ENCODE measurements at regions not wholly inside any gene's neighbourhood (a gene's known extent, or its start where the extent isn't known, plus 50 kb on each side); places are given as distances from the start of the nearest gene placed in this dataset.
"Not testable (repeated sequence)": the region's sequence is repeated elsewhere in the genome, so short reads cannot be mapped to it uniquely, and the experiment has no call there.

DNA sequence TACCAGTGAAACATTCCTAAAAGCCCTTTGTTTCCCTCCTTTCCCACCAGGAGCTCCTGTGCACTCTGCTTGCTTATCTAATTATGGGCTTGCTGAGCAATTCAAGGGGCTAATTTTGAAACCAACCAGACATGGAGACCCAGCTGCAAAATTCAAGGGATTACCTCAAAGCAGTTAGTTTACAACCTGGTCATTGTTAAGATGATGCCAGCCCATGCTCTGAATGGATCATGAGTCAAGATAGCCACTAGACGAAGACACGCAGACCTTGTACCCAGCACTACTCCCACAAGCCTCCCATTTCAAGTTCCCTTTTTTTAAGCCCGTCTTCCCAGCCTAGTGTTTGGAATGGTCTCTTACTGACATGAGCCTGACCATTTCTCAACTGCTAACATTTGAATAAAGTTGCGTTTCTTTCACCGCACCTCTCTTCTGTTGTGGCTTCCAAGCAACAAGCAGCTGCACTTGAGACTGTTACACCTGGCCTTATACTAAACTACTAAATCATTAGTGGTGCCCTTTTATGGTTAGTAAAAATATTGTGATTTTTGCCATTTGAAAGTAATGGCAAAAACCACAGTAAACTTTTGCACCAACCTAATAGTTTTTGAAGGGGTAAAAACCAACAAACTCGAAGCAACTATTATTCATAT lies 315.3 kb upstream of the LUZP2 start:
- Mint-ChIP-seq H3K4me3 (no peak overlapping the region), H3K4me1 (no peaks in the 10 kb centered on the region)

DNA sequence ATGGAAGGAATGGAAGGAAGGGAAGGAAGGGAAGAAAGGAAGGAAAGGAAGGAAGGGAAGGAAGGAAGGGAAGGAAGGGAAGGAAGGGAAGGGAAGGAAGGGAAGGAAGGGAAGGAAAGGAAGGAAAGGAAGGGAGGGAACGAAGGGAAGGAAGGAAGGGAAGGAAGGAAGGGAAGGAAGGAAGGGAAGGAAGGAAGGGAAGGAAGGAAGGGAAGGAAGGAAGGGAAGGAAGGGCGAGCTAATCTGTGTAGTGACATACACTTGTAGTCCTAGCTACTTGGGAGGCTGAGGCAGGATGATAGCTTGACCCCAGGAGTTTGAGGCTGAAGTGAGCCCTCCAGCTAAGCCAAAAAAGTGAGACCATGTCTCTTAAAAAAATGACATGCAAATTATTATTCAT lies 311.3 kb upstream of the LUZP2 start:
- ATAC-seq; H3K4me3 Mint-ChIP-seq; DNase-seq; H3K27ac Mint-ChIP-seq; H3K9me3 Mint-ChIP-seq; H3K36me3 Mint-ChIP-seq (ENCODE audit: low read depth); H3K27me3 Mint-ChIP-seq; H3K4me1 Mint-ChIP-seq: not testable (repeated sequence)

More for the DNA sequence above, 315.3 kb upstream of the LUZP2 start:
- Mint-ChIP-seq H3K36me3 (ENCODE audit: low read depth) (no peaks in the 10 kb centered on the region), H3K9me3 (no peaks in the 10 kb centered on the region), H3K27me3 (no peaks in the 10 kb centered on the region), H3K27ac (no peak overlapping the region)
- DNase-seq (no peak), ATAC-seq (no peak)

DNA sequence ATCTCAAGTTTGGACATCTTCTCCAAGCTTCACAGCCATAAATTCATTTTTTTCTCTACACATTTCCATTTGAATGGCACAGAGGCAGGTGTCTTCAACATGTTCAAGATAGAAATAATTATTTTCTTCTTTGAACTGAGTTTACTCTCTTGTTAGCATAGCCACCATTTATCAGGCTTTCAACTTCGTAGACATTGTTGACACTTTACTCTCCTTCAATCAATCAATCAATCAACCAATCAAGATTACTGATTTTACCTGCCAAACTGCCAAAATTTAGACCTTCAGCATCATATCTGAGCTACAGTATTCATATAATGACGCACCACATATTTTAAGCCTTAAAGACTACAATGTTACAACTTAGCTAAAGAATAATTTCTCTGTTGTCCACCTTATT lies 300.1 kb upstream of the LUZP2 start:
- Mint-ChIP-seq H3K4me3 (no peak overlapping the region), H3K4me1 (no peaks in the 10 kb centered on the region), H3K36me3 (ENCODE audit: low read depth) (no peaks in the 10 kb centered on the region), H3K27me3 (no peaks in the 10 kb centered on the region), H3K27ac (no peak overlapping the region), H3K9me3 (peaks cover 10% of the 10 kb centered on the region)
- no peak for ATAC-seq
- DNase-seq = no peak

DNA sequence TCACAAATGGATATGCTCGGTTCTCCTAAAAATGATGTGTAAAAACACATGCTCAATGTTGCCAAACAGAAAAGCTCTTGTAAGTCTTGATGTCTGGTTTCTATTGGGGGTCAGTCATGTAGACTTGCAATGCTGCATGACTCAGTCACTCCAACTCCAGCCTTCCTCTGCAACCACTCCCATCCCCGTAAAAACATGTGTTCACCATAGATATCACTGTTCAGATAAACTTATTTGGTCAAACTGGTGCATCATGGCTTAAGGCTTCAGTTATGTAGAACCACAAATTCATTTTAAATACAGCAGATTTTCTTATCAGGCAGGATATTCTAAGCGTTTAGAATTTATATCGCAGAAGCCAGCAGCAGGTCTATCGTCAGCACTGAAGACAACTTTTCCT lies 298.4 kb upstream of the LUZP2 start:
- H3K27me3 Mint-ChIP-seq = no peaks in the 10 kb centered on the region
- no peak overlapping the region for H3K4me3 Mint-ChIP-seq
- ATAC-seq (no peak), DNase-seq (no peak)
- H3K27ac Mint-ChIP-seq = no peak overlapping the region
- no peaks in the 10 kb centered on the region for H3K4me1 Mint-ChIP-seq
- no peaks in the 10 kb centered on the region for H3K9me3 Mint-ChIP-seq
- H3K36me3 Mint-ChIP-seq (ENCODE audit: low read depth) = no peaks in the 10 kb centered on the region

DNA sequence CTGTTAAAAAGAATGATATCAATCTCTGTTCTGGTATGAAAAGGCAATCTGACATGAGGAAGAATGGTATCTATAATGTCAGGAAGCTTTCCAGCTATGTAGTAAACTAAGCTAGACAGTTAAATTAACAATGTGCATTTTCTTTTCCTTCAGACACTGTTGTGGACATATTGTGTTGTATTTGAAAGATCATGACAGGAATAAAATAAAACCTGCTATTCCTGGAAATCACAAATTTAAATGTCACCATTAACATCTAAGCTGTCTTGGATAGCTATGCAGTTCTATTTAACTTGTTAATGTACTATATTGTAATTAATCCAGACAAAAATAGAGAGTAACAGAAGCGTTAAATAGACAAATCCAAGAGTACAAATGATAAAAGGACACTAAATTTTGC lies 297.4 kb upstream of the LUZP2 start:
- Mint-ChIP-seq H3K36me3 (ENCODE audit: low read depth) (no peaks in the 10 kb centered on the region), H3K9me3 (no peaks in the 10 kb centered on the region), H3K4me1 (no peaks in the 10 kb centered on the region), H3K4me3 (no peak overlapping the region), H3K27ac (no peak overlapping the region), H3K27me3 (no peaks in the 10 kb centered on the region)
- ATAC-seq (no peak), DNase-seq (no peak)

DNA sequence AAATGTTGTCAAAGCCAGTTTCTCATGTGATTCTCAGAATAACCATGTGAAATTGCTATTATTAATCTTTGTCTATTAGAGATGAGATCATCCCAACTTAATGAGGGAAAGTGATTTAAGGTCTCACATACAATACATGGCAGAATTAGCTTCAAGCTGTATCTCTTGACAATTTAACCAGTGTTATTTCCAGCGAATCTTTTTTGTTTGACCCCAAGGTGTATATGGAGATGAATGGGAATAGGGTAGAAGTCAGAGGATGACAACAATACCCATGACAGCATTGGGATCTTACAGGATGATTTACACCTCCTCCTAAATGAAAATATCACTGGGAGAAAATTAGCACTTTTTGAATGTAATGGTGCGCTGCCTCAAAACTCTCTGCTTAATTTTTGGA lies 290.8 kb upstream of the LUZP2 start:
- no peak for DNase-seq
- Mint-ChIP-seq H3K4me1 (no peaks in the 10 kb centered on the region), H3K4me3 (no peak overlapping the region), H3K36me3 (ENCODE audit: low read depth) (no peaks in the 10 kb centered on the region), H3K27ac (no peak overlapping the region), H3K27me3 (no peaks in the 10 kb centered on the region), H3K9me3 (peaks cover 6% of the 10 kb centered on the region)
- ATAC-seq = no peak

DNA sequence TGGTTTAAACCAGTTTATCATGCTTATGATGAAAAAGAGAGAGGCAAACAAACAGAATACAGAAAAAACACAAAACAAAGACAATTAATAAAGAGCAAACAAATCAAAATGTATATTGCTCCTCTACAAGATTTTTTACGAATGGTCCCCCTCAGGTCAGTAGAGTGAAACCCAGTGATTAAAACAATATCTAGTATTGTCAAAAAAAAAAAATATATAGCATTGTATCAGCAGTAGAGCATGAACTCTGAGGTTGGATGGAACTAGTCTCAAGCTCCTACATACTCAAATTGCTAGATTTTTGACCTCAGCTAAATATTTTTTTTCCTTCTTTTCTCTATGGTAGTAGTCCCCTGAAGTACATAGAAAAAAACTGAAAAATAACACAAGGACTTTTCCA lies 290.3 kb upstream of the LUZP2 start:
- DNase-seq = no peak
- no peak for ATAC-seq

DNA sequence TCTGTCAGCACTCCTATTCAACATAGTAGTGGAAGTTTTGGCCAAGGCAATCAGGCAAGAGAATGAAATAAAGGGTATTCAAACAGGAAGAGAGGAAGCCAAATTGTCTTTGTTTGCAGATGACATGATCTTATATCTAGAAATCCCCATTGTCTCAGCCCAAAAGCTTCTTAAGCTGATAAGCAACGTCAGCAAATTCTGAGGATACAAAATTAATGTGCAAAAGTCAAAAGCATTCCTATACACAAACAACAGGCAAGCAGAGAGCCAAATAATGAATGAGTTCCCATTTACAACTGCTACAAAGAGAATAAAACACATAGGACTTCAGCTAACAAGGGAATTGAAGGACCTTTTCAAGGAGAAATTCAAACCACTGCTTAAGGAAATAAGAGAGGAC lies 280.4 kb upstream of the LUZP2 start:
- no peak overlapping the region for H3K4me3 Mint-ChIP-seq
- H3K36me3 Mint-ChIP-seq (ENCODE audit: low read depth) = no peaks in the 10 kb centered on the region
- H3K9me3 Mint-ChIP-seq = peaks cover 9% of the 10 kb centered on the region
- ATAC-seq (no peak), DNase-seq (no peak)
- no peaks in the 10 kb centered on the region for H3K4me1 Mint-ChIP-seq
- H3K27ac Mint-ChIP-seq = no peak overlapping the region
- H3K27me3 Mint-ChIP-seq = peaks cover 1% of the 10 kb centered on the region

More for the DNA sequence above, 290.3 kb upstream of the LUZP2 start:
- H3K27ac Mint-ChIP-seq = no peak overlapping the region
- H3K9me3 Mint-ChIP-seq = peaks cover 6% of the 10 kb centered on the region
- no peaks in the 10 kb centered on the region for H3K27me3 Mint-ChIP-seq
- H3K4me1 Mint-ChIP-seq = no peaks in the 10 kb centered on the region
- H3K4me3 Mint-ChIP-seq = no peak overlapping the region
- H3K36me3 Mint-ChIP-seq (ENCODE audit: low read depth) = no peaks in the 10 kb centered on the region

DNA sequence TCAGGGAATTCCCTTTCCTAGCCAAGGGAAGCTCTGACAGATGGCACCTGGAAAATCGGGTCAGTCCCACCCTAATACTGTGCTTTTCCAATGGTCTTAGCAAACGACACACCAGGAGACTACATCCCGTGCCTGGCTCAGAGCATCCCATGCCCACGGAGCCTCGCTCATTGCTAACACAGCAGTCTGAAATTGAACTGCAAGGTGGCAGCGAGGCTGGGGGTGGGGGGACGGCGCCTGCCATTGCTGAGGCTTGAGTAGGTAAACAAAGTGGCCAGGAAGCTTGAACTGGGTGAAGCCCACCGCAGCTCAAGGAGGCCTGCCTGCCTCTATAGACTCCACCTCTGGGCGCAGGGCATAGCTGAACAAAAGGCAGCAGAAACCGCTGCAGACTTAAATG lies 279.5 kb upstream of the LUZP2 start:
- not testable (repeated sequence) for H3K4me1 Mint-ChIP-seq

DNA sequence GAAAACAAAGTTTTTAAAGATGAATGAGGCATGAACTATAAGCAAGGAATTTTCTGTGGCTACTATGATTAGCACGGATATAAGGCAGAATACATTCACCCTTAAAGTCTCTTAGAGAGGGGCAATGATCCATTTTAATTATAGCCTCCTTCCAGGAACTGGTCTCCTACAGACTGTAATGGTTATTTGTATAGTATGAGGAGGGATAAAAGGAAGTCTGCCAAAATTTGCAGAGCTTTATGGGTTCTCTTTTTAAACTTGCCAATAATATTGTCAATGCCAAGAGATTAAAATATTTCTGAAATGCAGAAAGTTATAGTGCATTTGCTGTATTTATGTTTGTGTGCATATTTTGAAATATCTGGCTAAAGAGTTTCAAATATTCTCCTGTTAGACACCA lies 271.4 kb upstream of the LUZP2 start:
- H3K4me1 Mint-ChIP-seq = no peaks in the 10 kb centered on the region
- H3K4me3 Mint-ChIP-seq = no peak overlapping the region
- no peaks in the 10 kb centered on the region for H3K36me3 Mint-ChIP-seq (ENCODE audit: low read depth)
- DNase-seq (no peak), ATAC-seq (no peak)
- H3K27ac Mint-ChIP-seq = no peak overlapping the region
- peaks cover 6% of the 10 kb centered on the region for H3K9me3 Mint-ChIP-seq
- no peaks in the 10 kb centered on the region for H3K27me3 Mint-ChIP-seq

More for the DNA sequence above, 279.5 kb upstream of the LUZP2 start:
- not testable (repeated sequence) for H3K36me3 Mint-ChIP-seq (ENCODE audit: low read depth); H3K4me3 Mint-ChIP-seq; H3K27ac Mint-ChIP-seq; H3K27me3 Mint-ChIP-seq; DNase-seq; ATAC-seq; H3K9me3 Mint-ChIP-seq

DNA sequence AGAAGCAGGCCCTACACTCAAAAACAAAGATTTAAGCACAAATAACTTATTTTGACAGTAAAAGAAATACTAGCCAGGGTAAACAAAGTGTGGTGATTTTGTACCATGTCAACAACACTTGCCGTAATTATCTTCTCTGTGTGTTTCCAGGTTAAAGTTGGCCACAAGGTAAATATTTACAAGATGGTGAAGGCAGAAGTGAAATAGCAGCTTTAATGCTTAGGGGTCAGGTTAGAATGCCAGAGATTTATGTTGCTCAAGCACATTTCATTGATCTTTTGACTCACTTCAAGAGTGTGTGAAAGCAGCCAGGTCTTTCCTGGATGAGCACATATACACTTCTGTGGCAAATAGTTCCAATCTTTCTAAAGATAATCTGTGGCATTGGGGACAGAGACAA lies 270.2 kb upstream of the LUZP2 start:
- H3K9me3 Mint-ChIP-seq = peaks cover 6% of the 10 kb centered on the region
- no peaks in the 10 kb centered on the region for H3K4me1 Mint-ChIP-seq
- no peaks in the 10 kb centered on the region for H3K27me3 Mint-ChIP-seq
- H3K36me3 Mint-ChIP-seq (ENCODE audit: low read depth) = no peaks in the 10 kb centered on the region
- H3K4me3 Mint-ChIP-seq = no peak overlapping the region
- DNase-seq = no peak
- ATAC-seq = no peak
- H3K27ac Mint-ChIP-seq = no peak overlapping the region

DNA sequence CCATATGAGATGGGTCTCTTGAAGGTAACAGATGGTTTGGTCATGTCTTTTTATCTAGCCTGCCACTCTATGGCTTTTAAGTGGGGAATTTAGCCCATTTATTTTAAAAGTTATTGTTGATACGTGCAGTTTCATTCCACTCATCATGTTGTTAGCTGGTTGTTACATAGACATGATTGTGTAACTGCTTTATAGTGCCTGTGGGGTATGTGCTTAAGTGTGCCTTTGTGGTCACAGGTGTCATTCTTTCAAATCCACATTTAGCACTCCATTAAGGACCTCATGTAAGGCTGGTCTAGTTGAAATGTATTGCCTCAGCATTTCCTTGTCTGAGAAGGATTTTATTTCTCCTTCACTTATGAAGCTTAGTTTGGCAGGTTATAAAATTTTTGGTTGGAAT lies 263.8 kb upstream of the LUZP2 start:
- Mint-ChIP-seq H3K9me3 (no peaks in the 10 kb centered on the region), H3K27ac (no peak overlapping the region), H3K4me3 (no peak overlapping the region), H3K4me1 (no peaks in the 10 kb centered on the region), H3K27me3 (no peaks in the 10 kb centered on the region), H3K36me3 (ENCODE audit: low read depth) (no peaks in the 10 kb centered on the region)
- no peak for DNase-seq
- ATAC-seq = no peak

DNA sequence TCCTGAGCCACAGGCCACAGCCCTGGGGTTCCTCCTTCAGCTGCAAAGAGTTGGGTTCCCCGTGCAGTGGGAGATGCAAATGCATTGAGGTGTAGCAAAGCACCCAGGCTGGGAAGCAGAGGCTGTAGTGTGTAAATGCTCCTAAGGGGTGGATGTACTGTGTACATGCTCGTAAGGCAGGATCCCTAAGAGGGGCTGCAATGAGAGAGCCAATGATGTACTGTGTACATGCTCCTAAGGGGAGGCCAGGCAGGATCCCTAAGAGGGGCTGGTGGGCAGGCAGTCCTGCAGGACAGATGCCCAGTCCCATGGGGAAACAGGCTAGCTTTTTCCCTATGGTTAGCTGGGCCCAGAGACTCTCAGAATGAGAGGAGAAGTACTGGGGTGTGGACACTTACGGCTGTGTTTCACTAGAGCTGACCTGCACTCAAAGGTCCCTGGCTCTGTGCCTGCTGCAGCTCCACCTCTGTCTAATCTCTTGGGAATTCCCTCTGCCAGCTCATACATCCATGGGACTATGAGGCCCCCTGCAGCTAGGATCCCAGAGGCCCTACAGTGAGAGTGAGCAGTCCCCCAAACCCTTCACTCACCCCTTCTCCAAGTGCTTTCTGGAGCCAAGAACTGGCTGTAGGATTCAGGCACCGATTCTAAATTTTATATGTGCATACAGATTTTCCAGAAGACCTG lies 261.9 kb upstream of the LUZP2 start:
- no peak for DNase-seq
- H3K27me3 Mint-ChIP-seq = no peaks in the 10 kb centered on the region
- H3K9me3 Mint-ChIP-seq = peaks cover 3% of the 10 kb centered on the region
- H3K4me3 Mint-ChIP-seq = no peak overlapping the region
- H3K27ac Mint-ChIP-seq = no peak overlapping the region
- H3K36me3 Mint-ChIP-seq (ENCODE audit: low read depth) = no peaks in the 10 kb centered on the region
- no peaks in the 10 kb centered on the region for H3K4me1 Mint-ChIP-seq
- peak; percentile 33 for ATAC-seq

DNA sequence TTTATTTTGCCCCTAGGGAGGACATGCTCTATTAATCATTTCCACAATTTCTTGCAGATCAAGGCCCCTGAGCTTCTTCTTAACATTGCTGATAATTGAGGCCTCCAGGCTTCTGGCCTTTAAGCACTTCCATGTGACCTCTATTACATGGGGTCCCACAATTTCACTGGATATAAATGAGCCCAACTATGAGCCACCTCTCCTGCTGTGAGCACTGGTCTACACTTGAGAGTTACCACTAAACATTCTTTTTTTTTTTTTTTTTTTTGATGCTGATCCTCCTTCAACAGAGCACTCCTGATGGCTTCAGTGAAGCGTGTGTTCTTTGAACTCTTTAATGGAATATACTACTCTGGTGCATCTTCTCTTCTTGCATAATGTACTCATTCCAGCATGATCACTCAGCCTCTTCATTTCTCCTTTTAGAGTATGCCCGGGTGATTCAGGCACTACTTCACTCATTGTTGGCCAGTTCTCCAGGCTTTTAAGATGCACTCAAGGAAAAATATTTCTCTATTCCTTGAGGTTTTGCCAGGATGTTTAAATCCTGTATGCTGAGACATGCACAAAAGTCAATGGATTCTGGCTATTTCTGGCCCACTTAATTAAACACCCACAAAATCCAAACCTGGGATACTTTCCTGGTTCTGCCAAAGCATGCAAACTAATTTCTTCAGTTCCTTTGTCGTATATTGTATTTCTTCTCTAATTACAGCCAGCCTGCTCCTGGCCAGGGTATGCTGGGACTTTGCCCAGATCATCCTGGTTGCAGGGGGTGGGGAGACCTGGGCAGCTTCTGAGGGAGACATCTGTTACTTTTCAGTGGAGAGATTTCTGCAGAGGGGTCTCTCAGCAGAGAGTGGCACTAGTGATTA lies 257.8 kb upstream of the LUZP2 start:
- peaks cover 4% of the 10 kb centered on the region for H3K9me3 Mint-ChIP-seq
- H3K4me1 Mint-ChIP-seq = no peaks in the 10 kb centered on the region
- DNase-seq = no peak
- no peak for ATAC-seq
- no peaks in the 10 kb centered on the region for H3K36me3 Mint-ChIP-seq (ENCODE audit: low read depth)
- H3K27me3 Mint-ChIP-seq = no peaks in the 10 kb centered on the region
- no peak overlapping the region for H3K27ac Mint-ChIP-seq
- no peak overlapping the region for H3K4me3 Mint-ChIP-seq

DNA sequence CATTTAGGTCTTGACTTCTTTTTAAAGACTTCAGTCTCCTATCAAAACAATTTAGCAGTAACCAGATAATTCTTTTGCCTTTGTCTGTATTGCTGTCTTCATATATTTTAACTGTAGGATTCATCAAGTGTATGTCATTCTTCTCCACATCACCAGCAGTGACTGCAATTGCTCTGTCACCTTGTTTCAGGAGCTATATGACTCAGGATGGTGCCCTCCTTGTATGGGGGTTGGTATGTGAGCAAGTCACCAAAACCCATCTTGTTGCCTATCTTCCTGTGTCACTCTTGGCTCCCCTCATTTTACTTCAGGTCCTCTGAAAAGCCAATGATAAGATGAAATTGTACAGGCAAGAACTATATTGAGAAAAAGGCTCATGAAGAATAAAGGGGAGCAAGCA lies 256.9 kb upstream of the LUZP2 start:
- ATAC-seq = no peak
- H3K27ac Mint-ChIP-seq = no peak overlapping the region

More for the DNA sequence above, 256.9 kb upstream of the LUZP2 start:
- Mint-ChIP-seq H3K36me3 (ENCODE audit: low read depth) (no peaks in the 10 kb centered on the region), H3K4me1 (no peaks in the 10 kb centered on the region), H3K27me3 (no peaks in the 10 kb centered on the region), H3K4me3 (no peak overlapping the region), H3K9me3 (peaks cover 4% of the 10 kb centered on the region)
- DNase-seq = no peak
